ENCODE measurements at regions not wholly inside any gene's neighbourhood (a gene's known extent, or its start where the extent isn't known, plus 50 kb on each side); places are given as distances from the start of the nearest gene placed in this dataset.

DNA sequence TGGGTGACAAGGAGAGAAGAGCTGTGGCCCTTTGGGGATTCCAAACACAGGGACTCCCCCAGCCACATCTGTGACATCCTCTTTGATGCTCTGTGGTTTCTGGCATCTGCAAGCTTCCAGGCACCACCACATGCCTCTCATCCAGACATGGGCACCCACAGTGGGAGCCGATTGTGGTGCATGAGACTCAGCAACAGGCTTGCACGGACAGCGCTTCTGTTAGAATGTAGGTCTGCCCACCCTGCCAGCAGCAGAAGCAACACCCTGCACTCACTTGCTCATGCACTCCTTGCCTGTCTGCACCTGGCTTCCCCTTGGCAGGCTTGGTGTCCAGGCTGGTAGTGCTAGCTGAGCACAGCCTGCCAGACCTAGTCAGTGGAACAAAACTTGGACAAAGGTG, 735.0 kb upstream of the ZWINT start:
- Histone ChIP-seq H3K4me3 (IDR thresholded peaks at IDR 0.05; ENCODE audit: insufficient read depth, low read depth, low read length) (no peak overlapping the region), H3K79me2 (ENCODE audit: insufficient read depth, low read depth) (no peaks in the 10 kb centered on the region), H3K27me3 (ENCODE audit: insufficient read depth, low read depth) (no peaks in the 10 kb centered on the region), H3K9ac (no peak overlapping the region), H4K20me1 (ENCODE audit: insufficient read depth) (no peaks in the 10 kb centered on the region), H3K36me3 (ENCODE audit: insufficient read depth) (no peaks in the 10 kb centered on the region), H2AFZ (ENCODE audit: low read depth) (no peak overlapping the region), H3K4me2 (no peak overlapping the region), H3K4me1 (ENCODE audit: low read depth, poor library complexity, severe bottlenecking) (peaks cover 39% of the 10 kb centered on the region), H3K27ac (no peak overlapping the region)
- TF ChIP-seq, protein P1, sequence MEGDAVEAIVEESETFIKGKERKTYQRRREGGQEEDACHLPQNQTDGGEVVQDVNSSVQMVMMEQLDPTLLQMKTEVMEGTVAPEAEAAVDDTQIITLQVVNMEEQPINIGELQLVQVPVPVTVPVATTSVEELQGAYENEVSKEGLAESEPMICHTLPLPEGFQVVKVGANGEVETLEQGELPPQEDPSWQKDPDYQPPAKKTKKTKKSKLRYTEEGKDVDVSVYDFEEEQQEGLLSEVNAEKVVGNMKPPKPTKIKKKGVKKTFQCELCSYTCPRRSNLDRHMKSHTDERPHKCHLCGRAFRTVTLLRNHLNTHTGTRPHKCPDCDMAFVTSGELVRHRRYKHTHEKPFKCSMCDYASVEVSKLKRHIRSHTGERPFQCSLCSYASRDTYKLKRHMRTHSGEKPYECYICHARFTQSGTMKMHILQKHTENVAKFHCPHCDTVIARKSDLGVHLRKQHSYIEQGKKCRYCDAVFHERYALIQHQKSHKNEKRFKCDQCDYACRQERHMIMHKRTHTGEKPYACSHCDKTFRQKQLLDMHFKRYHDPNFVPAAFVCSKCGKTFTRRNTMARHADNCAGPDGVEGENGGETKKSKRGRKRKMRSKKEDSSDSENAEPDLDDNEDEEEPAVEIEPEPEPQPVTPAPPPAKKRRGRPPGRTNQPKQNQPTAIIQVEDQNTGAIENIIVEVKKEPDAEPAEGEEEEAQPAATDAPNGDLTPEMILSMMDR (conservative IDR thresholded peaks at IDR 0.05; ENCODE audit: low read depth, low read length) = no peak

DNA sequence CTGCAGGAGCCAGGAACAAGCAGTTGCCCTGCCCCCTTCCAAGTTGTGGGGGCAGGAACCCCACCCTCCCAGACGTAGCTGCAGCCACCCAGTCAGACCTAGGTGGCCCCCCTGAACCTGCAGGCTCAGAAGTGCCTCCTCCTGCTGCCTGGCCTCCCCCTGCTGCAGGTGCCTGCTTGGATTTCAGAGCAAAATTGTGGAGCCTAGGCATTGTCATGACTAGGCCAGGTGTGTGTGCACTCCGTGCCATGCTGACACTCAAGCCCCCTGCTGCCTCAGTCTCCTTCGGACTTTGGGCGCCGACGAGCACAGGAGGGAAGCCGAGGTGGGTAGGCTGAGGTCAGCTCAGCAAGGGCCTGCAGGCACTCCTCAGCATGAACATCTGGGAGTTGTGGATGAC, 733.9 kb upstream of the ZWINT start:
- Histone ChIP-seq H3K4me1 (ENCODE audit: low read depth, poor library complexity, severe bottlenecking) (peaks cover 39% of the 10 kb centered on the region), H3K9ac (no peak overlapping the region), H2AFZ (ENCODE audit: low read depth) (no peak overlapping the region), H3K27me3 (ENCODE audit: insufficient read depth, low read depth) (no peaks in the 10 kb centered on the region), H3K79me2 (ENCODE audit: insufficient read depth, low read depth) (no peaks in the 10 kb centered on the region), H3K36me3 (ENCODE audit: insufficient read depth) (no peaks in the 10 kb centered on the region), H3K4me3 (IDR thresholded peaks at IDR 0.05; ENCODE audit: insufficient read depth, low read depth, low read length) (no peak overlapping the region), H3K27ac (no peak overlapping the region), H3K4me2 (no peak overlapping the region), H4K20me1 (ENCODE audit: insufficient read depth) (no peaks in the 10 kb centered on the region)
- TF ChIP-seq, protein P1 (conservative IDR thresholded peaks at IDR 0.05; ENCODE audit: low read depth, low read length) = no peak

DNA sequence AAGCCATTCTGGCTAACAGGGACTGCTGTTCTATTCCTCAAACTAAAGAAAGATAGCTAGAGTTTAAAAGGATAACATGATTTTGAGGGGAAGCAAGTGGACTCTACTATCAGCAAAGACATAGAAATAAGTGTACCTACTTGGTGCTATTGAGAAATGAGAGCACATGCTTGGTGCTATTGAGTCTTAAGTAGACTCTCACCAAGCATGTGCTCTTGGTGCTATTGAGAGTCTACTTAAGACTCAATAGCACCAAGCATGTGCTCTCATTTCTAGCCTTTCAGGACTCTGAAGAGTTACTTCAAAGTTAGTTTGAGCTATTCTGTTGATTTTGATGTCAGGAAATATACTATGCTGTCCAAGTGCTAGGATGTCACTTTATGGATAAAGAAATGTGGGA, 733.0 kb upstream of the ZWINT start:
- Histone ChIP-seq H3K27ac (no peak overlapping the region), H3K4me2 (no peak overlapping the region), H3K79me2 (ENCODE audit: insufficient read depth, low read depth) (no peaks in the 10 kb centered on the region), H3K27me3 (ENCODE audit: insufficient read depth, low read depth) (no peaks in the 10 kb centered on the region), H3K9ac (no peak overlapping the region), H4K20me1 (ENCODE audit: insufficient read depth) (no peaks in the 10 kb centered on the region), H3K36me3 (ENCODE audit: insufficient read depth) (no peaks in the 10 kb centered on the region), H3K4me1 (ENCODE audit: low read depth, poor library complexity, severe bottlenecking) (peaks cover 31% of the 10 kb centered on the region), H3K4me3 (IDR thresholded peaks at IDR 0.05; ENCODE audit: insufficient read depth, low read depth, low read length) (no peak overlapping the region), H2AFZ (ENCODE audit: low read depth) (no peak overlapping the region)
- TF ChIP-seq, protein P1 (conservative IDR thresholded peaks at IDR 0.05; ENCODE audit: low read depth, low read length) = no peak

DNA sequence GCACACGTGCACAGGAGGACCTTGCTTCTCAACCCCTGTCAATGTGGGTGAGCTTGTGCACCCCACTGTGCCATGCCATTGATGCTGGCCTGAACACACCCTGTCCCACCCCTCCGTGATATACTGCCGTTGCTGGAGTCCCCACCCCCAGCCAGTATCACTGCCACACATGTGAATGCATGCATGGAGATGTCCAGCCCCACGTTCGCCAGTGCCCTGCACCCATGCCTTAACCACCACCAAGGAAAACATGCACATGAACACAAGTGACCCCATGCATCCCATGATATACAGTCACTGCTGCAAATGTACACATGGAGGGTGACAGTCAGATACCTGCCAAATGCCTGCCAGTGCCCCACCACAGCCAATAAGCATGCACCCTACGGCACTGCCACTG, 692.5 kb upstream of the ZWINT start:
- Histone ChIP-seq H3K4me2 (no peak overlapping the region), H3K9ac (no peak overlapping the region), H3K27ac (no peak overlapping the region), H3K4me1 (ENCODE audit: low read depth, poor library complexity, severe bottlenecking) (no peaks in the 10 kb centered on the region), H3K36me3 (ENCODE audit: insufficient read depth) (no peaks in the 10 kb centered on the region), H3K79me2 (ENCODE audit: insufficient read depth, low read depth) (no peaks in the 10 kb centered on the region), H3K27me3 (ENCODE audit: insufficient read depth, low read depth) (no peaks in the 10 kb centered on the region), H3K4me3 (IDR thresholded peaks at IDR 0.05; ENCODE audit: insufficient read depth, low read depth, low read length) (no peak overlapping the region), H2AFZ (ENCODE audit: low read depth) (no peak overlapping the region), H4K20me1 (ENCODE audit: insufficient read depth) (no peaks in the 10 kb centered on the region)
- TF ChIP-seq, protein P1 (conservative IDR thresholded peaks at IDR 0.05; ENCODE audit: low read depth, low read length) = no peak

DNA sequence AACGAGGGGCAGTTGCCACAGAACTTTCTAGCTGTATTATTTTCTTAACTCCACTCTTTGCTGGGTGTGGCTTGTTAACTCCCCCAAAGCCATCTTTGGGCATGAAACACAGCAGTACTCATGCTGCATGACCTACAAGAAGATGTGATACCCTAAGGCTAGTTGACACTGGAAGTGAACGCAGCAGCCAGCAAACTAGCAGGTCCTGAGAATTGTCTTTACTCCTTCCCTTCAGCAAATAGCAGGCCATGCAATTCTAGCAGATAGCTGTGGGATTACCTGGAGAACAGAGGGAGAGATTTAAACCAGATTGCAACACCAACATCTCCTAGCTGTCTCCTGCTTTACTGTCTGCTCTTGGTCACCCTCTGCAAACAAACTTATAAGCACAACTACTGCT, 688.0 kb upstream of the ZWINT start:
- no peaks in the 10 kb centered on the region for H3K79me2 ChIP-seq (ENCODE audit: insufficient read depth, low read depth)
- no peak overlapping the region for H3K9ac ChIP-seq
- H3K27me3 ChIP-seq (ENCODE audit: insufficient read depth, low read depth) = no peaks in the 10 kb centered on the region
- TF ChIP-seq, protein P1 (conservative IDR thresholded peaks at IDR 0.05; ENCODE audit: low read depth, low read length) = no peak
- no peak overlapping the region for H2AFZ ChIP-seq (ENCODE audit: low read depth)
- no peak overlapping the region for H3K4me2 ChIP-seq
- H3K36me3 ChIP-seq (ENCODE audit: insufficient read depth) = no peaks in the 10 kb centered on the region
- H3K4me1 ChIP-seq (ENCODE audit: low read depth, poor library complexity, severe bottlenecking) = no peaks in the 10 kb centered on the region
- H3K4me3 ChIP-seq (IDR thresholded peaks at IDR 0.05; ENCODE audit: insufficient read depth, low read depth, low read length) = no peak overlapping the region
- no peak overlapping the region for H3K27ac ChIP-seq
- no peaks in the 10 kb centered on the region for H4K20me1 ChIP-seq (ENCODE audit: insufficient read depth)

Data from KMS-11 (cell line).